ENCODE measurements at regions not wholly inside any gene's neighbourhood (a gene's known extent, or its start where the extent isn't known, plus 50 kb on each side); places are given as distances from the start of the nearest gene placed in this dataset.

- no peak for DNase-seq (ENCODE audit: low read depth in 2 of 2, low spot score in 1 of 2)
Measured at GRCh38 chr3:17955411-17955810, 213.0 kb upstream of the TBC1D5 start.

DNA sequence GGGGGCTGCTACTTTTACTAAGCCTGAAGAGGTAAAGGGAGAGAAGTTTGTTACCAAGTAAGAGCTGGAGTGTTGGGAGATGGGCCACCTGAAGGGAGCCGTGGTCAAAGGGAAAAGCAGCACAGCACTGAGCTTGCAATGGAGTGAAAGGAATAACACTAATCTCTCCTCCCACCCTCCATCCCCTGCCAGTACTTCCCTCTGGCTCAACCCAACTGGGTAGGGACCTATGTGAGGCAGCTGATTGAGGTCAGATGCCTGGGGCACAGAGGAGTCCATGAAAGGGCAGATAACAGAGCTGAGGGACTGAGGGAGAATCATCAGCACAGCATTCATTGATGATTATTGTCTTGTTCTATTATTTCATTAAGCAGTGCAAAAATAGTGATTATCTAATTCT, 212.4 kb upstream of the TBC1D5 start:
- DNase-seq (ENCODE audit: low read depth in 2 of 2, low spot score in 1 of 2): no peak

DNA sequence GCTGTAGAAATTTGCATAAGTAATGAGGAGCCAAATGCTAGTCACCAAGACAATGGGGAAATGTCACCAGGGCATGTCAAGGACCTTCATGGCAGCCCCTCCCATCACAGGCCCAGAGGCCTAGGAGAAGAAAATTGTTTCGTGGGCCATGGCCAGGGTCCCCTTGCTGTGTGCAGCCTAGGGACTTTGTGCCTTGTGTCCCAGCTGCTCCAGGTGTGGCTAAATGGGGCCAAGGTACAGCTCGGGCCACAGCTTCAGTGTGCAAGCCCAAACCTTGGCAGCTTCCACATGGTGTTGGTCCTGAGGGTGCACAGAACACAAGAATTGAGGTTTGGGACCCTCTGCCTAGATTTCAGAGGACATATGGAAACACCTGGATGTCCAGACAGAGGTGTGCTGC, 208.8 kb upstream of the TBC1D5 start:
- no peak for DNase-seq (ENCODE audit: low read depth in 2 of 2, low spot score in 1 of 2)

DNA sequence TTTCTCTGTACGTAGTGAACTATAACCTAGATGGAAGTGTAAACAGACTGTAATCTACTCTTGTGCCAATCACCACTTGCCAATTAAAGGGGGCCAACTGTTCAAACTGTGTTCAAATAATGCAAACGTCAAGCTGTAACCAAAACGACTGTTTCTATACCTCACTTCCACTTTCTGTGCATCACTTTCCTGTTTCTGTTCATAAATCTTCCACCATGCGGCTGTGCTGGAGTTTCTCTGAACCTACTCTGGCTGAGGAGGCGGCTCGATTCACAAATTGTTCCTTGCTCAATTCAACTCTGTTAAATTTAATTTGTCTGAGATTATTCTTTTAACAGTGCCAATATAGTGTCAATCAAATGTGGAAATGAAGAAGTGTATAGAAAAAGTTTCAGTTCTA, 206.7 kb upstream of the TBC1D5 start:
- DNase-seq (ENCODE audit: low read depth in 2 of 2, low spot score in 1 of 2): no peak

- no peak for DNase-seq (ENCODE audit: low read depth in 2 of 2, low spot score in 1 of 2)
Measured at GRCh38 chr3:17947833-17948232, 205.4 kb upstream of the TBC1D5 start.

GRCh38 chr3:17946619-17947018, 204.2 kb upstream of the TBC1D5 start:
- DNase-seq (ENCODE audit: low read depth in 2 of 2, low spot score in 1 of 2): no peak

- no peak for DNase-seq (ENCODE audit: low read depth in 2 of 2, low spot score in 1 of 2)
Measured at GRCh38 chr3:17945799-17946399, 203.5 kb upstream of the TBC1D5 start.

DNA sequence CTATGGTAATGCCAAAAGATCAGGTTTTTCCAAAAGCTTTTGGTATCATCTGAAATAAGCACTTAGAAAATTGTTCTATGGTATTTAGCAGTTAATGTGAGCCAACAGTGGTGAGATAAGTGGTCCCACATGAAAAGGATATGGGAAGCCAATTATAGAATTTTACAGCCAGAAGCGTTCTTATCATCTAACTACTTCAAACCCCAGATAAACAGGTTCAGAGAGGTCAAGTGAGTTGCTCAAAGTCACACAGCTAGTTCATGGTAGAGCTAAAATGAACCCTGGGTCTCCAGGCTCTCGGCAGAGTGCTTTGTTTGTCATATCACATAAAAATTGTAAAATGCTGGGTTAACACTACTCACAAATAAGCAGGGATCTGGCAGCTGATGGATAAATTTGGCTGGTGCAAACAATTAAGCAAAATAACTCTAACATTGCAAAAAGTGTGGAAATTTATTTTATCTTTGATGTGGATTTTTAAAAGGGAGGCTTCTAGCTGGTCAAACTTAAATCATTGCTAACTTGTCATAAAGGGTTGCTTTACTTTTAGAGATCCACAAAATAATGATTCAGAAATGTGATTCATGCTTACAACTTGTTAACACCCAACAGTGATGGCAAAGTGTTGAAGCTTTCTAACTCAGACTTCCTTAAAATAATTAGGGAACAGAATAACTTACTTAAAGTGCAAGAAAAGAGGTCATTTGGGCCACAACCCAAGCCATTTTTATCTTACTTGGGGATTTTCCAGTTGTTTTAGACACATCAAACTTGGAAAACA, 202.8 kb upstream of the TBC1D5 start:
- DNase-seq (ENCODE audit: low read depth in 2 of 2, low spot score in 1 of 2): no peak

- DNase-seq (ENCODE audit: low read depth in 2 of 2, low spot score in 1 of 2): no peak
Measured at GRCh38 chr3:17942856-17943255, 200.4 kb upstream of the TBC1D5 start.

GRCh38 chr3:17941766-17942165, 199.3 kb upstream of the TBC1D5 start:
- DNase-seq (ENCODE audit: low read depth in 2 of 2, low spot score in 1 of 2): no peak

- no peak for DNase-seq (ENCODE audit: low read depth in 2 of 2, low spot score in 1 of 2)
Measured at GRCh38 chr3:17941152-17941551, 198.7 kb upstream of the TBC1D5 start.

DNA sequence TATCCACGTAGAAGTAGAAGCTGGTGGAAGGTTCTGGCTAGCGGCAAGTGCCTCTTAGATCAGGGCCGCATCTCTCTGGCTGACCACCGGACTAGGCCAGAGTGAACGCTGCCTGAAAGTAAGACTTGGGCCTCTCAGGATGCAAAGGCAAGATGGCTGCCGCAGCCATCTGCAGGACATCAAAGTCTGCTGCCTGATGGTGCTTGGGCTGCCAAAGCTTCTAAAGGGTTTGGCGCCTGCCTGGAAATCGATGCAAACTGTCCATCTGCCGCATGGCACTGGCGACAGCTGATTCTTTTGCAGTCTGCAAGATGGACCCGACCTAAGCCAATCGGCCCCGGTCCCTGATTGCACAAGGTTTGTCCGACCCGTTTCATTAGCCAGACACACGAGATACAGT, 196.7 kb upstream of the TBC1D5 start:
- no peak for DNase-seq (ENCODE audit: low read depth in 2 of 2, low spot score in 1 of 2)

DNA sequence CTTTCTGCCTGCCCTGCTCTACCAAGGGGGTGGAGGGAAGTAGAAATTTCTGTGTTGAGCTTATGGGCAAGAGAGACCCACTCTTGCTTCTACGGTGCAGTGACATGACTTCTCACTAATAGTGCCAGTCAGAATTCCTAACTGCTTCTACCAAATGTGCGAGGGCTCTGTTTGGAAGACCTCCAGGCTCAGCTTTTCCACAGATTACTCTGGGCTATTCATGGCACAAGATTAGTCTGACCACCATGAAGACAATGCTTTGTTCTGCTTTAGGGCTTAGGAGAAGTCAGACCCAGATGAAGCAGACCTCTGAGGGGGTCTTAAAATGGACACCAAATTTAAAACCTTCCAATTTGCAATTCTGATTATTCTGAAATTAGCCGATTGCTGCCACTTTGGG, 195.9 kb upstream of the TBC1D5 start:
- no peak for DNase-seq (ENCODE audit: low read depth in 2 of 2, low spot score in 1 of 2)

GRCh38 chr3:17936736-17937480, 194.5 kb upstream of the TBC1D5 start:
- DNase-seq (ENCODE audit: low read depth in 2 of 2, low spot score in 1 of 2): no peak

DNA sequence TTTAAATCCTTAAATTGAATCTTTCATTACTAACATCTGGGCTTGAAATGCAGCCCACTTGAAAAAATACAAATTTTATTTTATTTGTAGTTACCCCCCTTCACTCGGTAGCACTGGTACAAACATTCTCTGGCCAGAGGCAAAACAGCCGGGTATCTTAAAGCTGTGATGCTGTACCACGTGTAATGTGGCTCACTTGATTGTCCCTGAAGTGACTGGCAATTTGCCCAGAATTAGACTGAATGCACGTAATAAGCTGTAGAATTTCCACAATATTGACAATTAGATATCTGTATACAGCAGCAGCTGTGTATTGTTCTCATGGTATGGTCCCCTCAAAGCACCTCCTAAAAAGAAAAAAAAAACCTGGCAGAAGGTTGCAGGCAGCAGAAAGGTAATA, 192.8 kb upstream of the TBC1D5 start:
- DNase-seq (ENCODE audit: low read depth in 2 of 2, low spot score in 1 of 2): no peak

GRCh38 chr3:17932136-17932771, 189.8 kb upstream of the TBC1D5 start:
- no peak for DNase-seq (ENCODE audit: low read depth in 2 of 2, low spot score in 1 of 2)

DNA sequence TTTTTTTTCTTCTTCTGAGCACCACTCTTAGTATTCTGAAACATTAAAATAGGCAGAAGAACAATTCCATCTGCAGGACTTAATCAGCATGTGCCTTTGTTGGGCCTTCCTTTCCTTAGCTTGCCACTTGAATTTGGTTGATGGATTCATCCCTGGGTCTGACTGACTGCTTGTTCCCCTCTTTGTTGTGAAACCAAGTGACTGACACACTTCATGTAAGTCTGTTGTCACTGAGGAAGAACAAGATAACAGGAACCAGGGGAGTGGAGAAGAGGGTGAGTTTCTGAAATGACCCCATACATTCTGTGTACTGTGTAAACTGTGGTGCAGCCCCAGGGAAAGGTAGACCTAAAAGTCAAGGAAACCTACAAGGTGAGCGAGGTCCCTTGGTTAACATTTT, 188.7 kb upstream of the TBC1D5 start:
- DNase-seq (ENCODE audit: low read depth in 2 of 2, low spot score in 1 of 2): no peak

GRCh38 chr3:17928502-17929145, 186.2 kb upstream of the TBC1D5 start:
- DNase-seq (ENCODE audit: low read depth in 2 of 2, low spot score in 1 of 2): no peak

DNA sequence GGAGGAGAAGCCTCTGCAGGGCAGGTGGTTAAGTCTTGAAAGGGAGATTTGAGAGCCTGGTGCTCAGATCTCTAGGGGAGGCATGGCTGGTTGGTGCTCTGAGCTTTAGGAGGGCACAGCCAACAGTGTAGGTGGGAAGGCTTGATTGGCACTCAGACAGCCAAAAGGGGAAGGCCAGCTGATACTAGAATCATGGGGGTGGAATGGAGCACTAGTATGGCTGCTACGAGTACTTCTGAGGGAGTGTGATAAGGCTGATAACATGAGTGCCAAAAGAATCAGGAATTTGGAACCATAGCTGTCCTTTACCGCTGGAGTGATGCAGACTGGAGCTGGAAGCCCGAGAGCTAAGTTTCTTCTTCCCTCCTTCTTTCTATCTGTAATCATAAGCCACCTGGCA, 184.6 kb upstream of the TBC1D5 start:
- DNase-seq (ENCODE audit: low read depth in 2 of 2, low spot score in 1 of 2): no peak

GRCh38 chr3:17915341-17915740, 172.9 kb upstream of the TBC1D5 start:
- no peak for DNase-seq (ENCODE audit: low read depth in 2 of 2, low spot score in 1 of 2)

DNA sequence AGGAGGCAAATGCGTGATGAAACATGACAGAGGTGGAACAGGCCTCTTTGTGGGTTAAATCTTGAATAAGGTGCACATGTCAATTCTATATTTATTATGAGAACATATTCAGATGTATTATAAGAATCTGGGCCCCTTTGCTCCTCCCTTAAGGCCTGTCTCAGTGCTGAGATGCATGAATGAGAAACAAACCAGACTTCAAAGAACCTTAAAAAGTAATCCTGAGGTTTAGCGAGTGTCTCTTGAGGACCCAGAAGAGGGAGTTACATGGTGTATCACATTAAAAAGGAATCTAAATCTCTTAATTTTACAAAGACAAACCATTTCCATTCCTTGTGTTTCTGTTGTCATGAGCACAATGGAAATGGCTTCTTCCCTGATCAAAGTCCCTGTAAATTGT, 170.9 kb upstream of the TBC1D5 start:
- no peak for DNase-seq (ENCODE audit: low read depth in 2 of 2, low spot score in 1 of 2)

Data from stimulated activated CD8-positive, alpha-beta memory T cell treated with anti-CD3 and anti-CD28 coated beads, Interleukin-4, amount 100 ng/mL, for 4 hours (primary cell).